HepG2 (cell line): ENCODE measurements at regions not wholly inside any gene's neighbourhood (a gene's known extent, or its start where the extent isn't known, plus 50 kb on each side); places are given as distances from the start of the nearest gene placed in this dataset.

Experiments used
- ATAC-seq: fragments of 200-7000 bp; cut with Tn5 transposase; 3 replicates; pipeline ENCODE4 v1.9.1; 2020; ENCODE audit warnings: mild to moderate bottlenecking, moderate library complexity
- BruUV-seq: library from RNA; stranded (reverse); fragments of 400-500 nt; replicated peaks from 2 replicates; lab custom pipeline; 2021; lab: Mats Ljungman, UMichigan
- CTCF ChIA-PET: fragments of 300-600 bp; formaldehyde crosslinking; extraction: SDS; loops from one replicate; lab custom pipeline; 2021; ENCODE audit warnings: low total read pairs, inconsistent platforms, low intra/inter-chr PET ratio; lab: Yijun Ruan, JAX
- POLR2A ChIA-PET: fragments of 350-600 bp; sonication (Branson Sonifier 250); formaldehyde crosslinking; loops from one replicate; lab custom pipeline; 2020; ENCODE audit warnings: antibody characterized with exemption, inconsistent platforms; lab: Yijun Ruan, JAX
- DNase-seq: peaks from one replicate; pipeline ENCODE4 v3.0.0-alpha.2; 2015; ENCODE audit warnings: low spot score
- FAIRE-seq: peaks from 3 replicates; lab custom pipeline; 2011; peaks lifted over from hg19 to GRCh38; lab: Jason Lieb, UNC
- H2AFZ ChIP-seq: one replicate; pipeline ENCODE4 v1.6.1; 2011; ENCODE audit warnings: low read length, inconsistent platforms
- H3K27ac ChIP-seq: fragments of 300-600 bp; 3 replicates; pipeline ENCODE4 v1.8.0; 2011; ENCODE audit warnings: mixed run types, mild to moderate bottlenecking, mixed read lengths, low read length, inconsistent platforms; ENCODE audit not compliant: insufficient read depth; ENCODE audit errors: extremely low read length
- H3K27me3 ChIP-seq, 2 experiments: fragments of 200-600 bp in 1 of 2; 2 replicates in 1 of 2; 3 replicates in 1 of 2; pipeline versions ENCODE4 v1.6.0 to v1.8.0; 2011; ENCODE audit warnings: low read length in 2 of 2, mild to moderate bottlenecking in 2 of 2, moderate library complexity in 2 of 2, inconsistent platforms in 1 of 2; ENCODE audit not compliant: insufficient read depth in 2 of 2, control insufficient read depth in 1 of 2
- H3K36me3 ChIP-seq, 2 experiments: fragments of 200-600 bp in 1 of 2; replicated peaks in 1 of 2; 2 replicates in 1 of 2; 3 replicates in 1 of 2; pipeline versions ENCODE4 v1.5.1 to v1.8.0; 2011; ENCODE audit warnings: low read length in 2 of 2, inconsistent platforms in 1 of 2; ENCODE audit not compliant: insufficient read depth in 2 of 2, control insufficient read depth in 1 of 2
- H3K4me1 ChIP-seq: 2 replicates; pipeline ENCODE4 v1.5.1; 2012; ENCODE audit warnings: low read length, inconsistent platforms; ENCODE audit not compliant: insufficient read depth
- H3K4me2 ChIP-seq: 2 replicates; pipeline ENCODE4 v1.6.0; 2011; ENCODE audit warnings: low read depth, low read length, inconsistent platforms
- H3K4me3 ChIP-seq, 3 experiments: fragments of 200-600 bp in 1 of 3; sonication (generic), shearing (Covaris generic) in 1 of 3; replicated peaks in 1 of 3; 2 replicates each; pipeline ENCODE4 v1.5.1; 2011 to 2016; ENCODE audit warnings: low read length in 3 of 3, inconsistent platforms in 2 of 3, low read depth in 2 of 3, mild to moderate bottlenecking in 2 of 3, control low read depth in 1 of 3, mixed read lengths in 1 of 3; ENCODE audit not compliant: insufficient read depth in 1 of 3
- H3K79me2 ChIP-seq: one replicate; pipeline ENCODE4 v1.6.1; 2011; ENCODE audit warnings: low read length, inconsistent platforms; ENCODE audit not compliant: insufficient read depth
- H3K9ac ChIP-seq: 2 replicates; pipeline ENCODE4 v1.6.0; 2011; ENCODE audit warnings: mild to moderate bottlenecking, low read depth, low read length, inconsistent platforms; ENCODE audit not compliant: insufficient read depth
- H3K9me3 ChIP-seq: 2 replicates; pipeline ENCODE4 v1.5.1; 2012; ENCODE audit warnings: mild to moderate bottlenecking, low read length
- H4K20me1 ChIP-seq: 2 replicates; pipeline ENCODE4 v1.6.0; 2011; ENCODE audit warnings: inconsistent platforms, mild to moderate bottlenecking, low read length, moderate library complexity; ENCODE audit not compliant: insufficient read depth
- BRCA1 ChIP-seq: sonication (generic); formaldehyde crosslinking; IDR thresholded peaks from 2 replicates; pipeline ENCODE4 v1.4.0; 2020; ENCODE audit warnings: missing genetic modification reagents
- ERF ChIP-seq: IDR thresholded peaks from 2 replicates; pipeline ENCODE4 v1.6.1; 2018; ENCODE audit warnings: missing biosample characterization, missing genetic modification reagents
- GLI4 ChIP-seq: sonication (generic); formaldehyde crosslinking; IDR thresholded peaks from 2 replicates; pipeline ENCODE4 v1.5.1; 2020; ENCODE audit warnings: missing genetic modification reagents, mild to moderate bottlenecking, moderate library complexity, borderline replicate concordance
- NFYC ChIP-seq: IDR thresholded peaks from 2 replicates; pipeline ENCODE4 v1.6.1; 2016; ENCODE audit warnings: missing genetic modification reagents, missing compliant biosample characterization
- NR2F1 ChIP-seq, 2 experiments: fragments of 450-650 bp in 1 of 2; formaldehyde crosslinking in 1 of 2; IDR thresholded peaks; 2 replicates each; pipeline versions ENCODE4 v1.5.0 to v1.6.1; 2016 to 2020; ENCODE audit warnings: mild to moderate bottlenecking in 1 of 2, missing compliant biosample characterization in 1 of 2, missing genetic modification reagents in 1 of 2, moderate library complexity in 1 of 2
- SKI ChIP-seq: fragments of 450-650 bp; IDR thresholded peaks from one replicate; pipeline ENCODE4 v1.6.1; 2018; ENCODE audit warnings: mild to moderate bottlenecking; ENCODE audit not compliant: partially characterized antibody
- ZBTB1 ChIP-seq: sonication (generic); formaldehyde crosslinking; IDR thresholded peaks from 2 replicates; pipeline ENCODE4 v1.4.0; 2020; ENCODE audit warnings: missing genetic modification reagents, borderline replicate concordance
- ZFP90 ChIP-seq: sonication (generic); formaldehyde crosslinking; IDR thresholded peaks from 2 replicates; pipeline ENCODE4 v1.8.0; 2022; ENCODE audit warnings: missing genetic modification reagents, mild to moderate bottlenecking, inconsistent platforms, borderline replicate concordance
- ZNF260 ChIP-seq: sonication (generic); formaldehyde crosslinking; IDR thresholded peaks from 2 replicates; pipeline ENCODE4 v1.4.0; 2020; ENCODE audit warnings: missing genetic modification reagents, low read depth, mild to moderate bottlenecking, borderline replicate concordance
- ZNF331 ChIP-seq: sonication (generic); formaldehyde crosslinking; IDR thresholded peaks from 2 replicates; pipeline ENCODE4 v1.4.0; 2020; ENCODE audit warnings: missing genetic modification reagents
- ZNF564 ChIP-seq: sonication (generic); formaldehyde crosslinking; IDR thresholded peaks from 2 replicates; pipeline ENCODE4 v1.8.1; 2023; ENCODE audit warnings: mild to moderate bottlenecking, missing genetic modification reagents
- ZNF761 ChIP-seq: sonication (generic); formaldehyde crosslinking; conservative IDR thresholded peaks from 2 replicates; pipeline ENCODE4 v1.4.0; 2020; ENCODE audit warnings: mild to moderate bottlenecking, missing genetic modification reagents
- WGBS: methylation state at CpG from one replicate; pipeline ENCODE4 v1.1.6; 2017; ENCODE audit warnings: low lambda C conversion rate; 5-methylcytosine and 5-hydroxymethylcytosine counted together
- in situ Hi-C: cut with HindIII; loops from 2 replicates; pipeline ENCODE4 v1.10.0; 2017; ENCODE audit warnings: low pct_unique_long_range_greater_than_20kb; ENCODE audit not compliant: extremely low pct_ligation_motif_present
- intact Hi-C: fragments of 100-400 bp; cut with micrococcal nuclease; formaldehyde crosslinking; loops from one replicate; pipeline ENCODE4 v1.10.0; 2022; ENCODE audit not compliant: unreplicated experiment
- TF ChIP-seq, protein P1 (sequence below): sonication (generic); formaldehyde crosslinking; IDR thresholded peaks from 2 replicates; pipeline ENCODE4 v1.4.0; 2020; ENCODE audit warnings: missing genetic modification reagents

DNA sequence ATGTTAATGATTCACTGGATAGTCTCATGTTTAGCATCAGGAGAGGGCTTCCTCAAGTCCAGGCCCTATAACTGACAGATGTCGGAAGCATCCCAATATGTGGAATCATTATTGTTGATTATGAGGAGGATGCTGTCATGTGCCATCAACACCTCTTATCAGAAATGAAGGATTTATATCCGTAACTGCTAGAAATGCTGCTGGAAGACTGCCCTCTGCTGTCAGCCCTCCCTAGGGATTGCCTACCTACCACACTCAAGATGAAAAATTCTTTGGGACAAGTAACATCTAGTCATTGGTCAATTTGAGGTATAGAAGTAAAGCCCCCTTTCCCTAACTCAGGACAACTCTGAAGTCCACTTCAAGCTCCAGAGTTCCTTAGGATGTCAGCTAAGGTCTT is 1166.5 kb upstream of the NXPH2 start (continued):
- TF ChIP-seq ZNF260 (CRISPR knock-in tag) = no peak
- TF ChIP-seq, protein P1, sequence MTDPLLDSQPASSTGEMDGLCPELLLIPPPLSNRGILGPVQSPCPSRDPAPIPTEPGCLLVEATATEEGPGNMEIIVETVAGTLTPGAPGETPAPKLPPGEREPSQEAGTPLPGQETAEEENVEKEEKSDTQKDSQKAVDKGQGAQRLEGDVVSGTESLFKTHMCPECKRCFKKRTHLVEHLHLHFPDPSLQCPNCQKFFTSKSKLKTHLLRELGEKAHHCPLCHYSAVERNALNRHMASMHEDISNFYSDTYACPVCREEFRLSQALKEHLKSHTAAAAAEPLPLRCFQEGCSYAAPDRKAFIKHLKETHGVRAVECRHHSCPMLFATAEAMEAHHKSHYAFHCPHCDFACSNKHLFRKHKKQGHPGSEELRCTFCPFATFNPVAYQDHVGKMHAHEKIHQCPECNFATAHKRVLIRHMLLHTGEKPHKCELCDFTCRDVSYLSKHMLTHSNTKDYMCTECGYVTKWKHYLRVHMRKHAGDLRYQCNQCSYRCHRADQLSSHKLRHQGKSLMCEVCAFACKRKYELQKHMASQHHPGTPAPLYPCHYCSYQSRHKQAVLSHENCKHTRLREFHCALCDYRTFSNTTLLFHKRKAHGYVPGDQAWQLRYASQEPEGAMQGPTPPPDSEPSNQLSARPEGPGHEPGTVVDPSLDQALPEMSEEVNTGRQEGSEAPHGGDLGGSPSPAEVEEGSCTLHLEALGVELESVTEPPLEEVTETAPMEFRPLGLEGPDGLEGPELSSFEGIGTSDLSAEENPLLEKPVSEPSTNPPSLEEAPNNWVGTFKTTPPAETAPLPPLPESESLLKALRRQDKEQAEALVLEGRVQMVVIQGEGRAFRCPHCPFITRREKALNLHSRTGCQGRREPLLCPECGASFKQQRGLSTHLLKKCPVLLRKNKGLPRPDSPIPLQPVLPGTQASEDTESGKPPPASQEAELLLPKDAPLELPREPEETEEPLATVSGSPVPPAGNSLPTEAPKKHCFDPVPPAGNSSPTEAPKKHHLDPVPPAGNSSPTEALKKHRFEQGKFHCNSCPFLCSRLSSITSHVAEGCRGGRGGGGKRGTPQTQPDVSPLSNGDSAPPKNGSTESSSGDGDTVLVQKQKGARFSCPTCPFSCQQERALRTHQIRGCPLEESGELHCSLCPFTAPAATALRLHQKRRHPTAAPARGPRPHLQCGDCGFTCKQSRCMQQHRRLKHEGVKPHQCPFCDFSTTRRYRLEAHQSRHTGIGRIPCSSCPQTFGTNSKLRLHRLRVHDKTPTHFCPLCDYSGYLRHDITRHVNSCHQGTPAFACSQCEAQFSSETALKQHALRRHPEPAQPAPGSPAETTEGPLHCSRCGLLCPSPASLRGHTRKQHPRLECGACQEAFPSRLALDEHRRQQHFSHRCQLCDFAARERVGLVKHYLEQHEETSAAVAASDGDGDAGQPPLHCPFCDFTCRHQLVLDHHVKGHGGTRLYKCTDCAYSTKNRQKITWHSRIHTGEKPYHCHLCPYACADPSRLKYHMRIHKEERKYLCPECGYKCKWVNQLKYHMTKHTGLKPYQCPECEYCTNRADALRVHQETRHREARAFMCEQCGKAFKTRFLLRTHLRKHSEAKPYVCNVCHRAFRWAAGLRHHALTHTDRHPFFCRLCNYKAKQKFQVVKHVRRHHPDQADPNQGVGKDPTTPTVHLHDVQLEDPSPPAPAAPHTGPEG (CRISPR knock-in tag) = no peak
- TF ChIP-seq ZNF564 = no peak
- no peak for TF ChIP-seq GLI4
- TF ChIP-seq SKI = no peak
- no peak for TF ChIP-seq ZFP90 (CRISPR knock-in tag)
- TF ChIP-seq ZNF331 = no peak
- TF ChIP-seq BRCA1 (CRISPR knock-in tag) = no peak
- no peak for TF ChIP-seq ERF (CRISPR knock-in tag)

DNA sequence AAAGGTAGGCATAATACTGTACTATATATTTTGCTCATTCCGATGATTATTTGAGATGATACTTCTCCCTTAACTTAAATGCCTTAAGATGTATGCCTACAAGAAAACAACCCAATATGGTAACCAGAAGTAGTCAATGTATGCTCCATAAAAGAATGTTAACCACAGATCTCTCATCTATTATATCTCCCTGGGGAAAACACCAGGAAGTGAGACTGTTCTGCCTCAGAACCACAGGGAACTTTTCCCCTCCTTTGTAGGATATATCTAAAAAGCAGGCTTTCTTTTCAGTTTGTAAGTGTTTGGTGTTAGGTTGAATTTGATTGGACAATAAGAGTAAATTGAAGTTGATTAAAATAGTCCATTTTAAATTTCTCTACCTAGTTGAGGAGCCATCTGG is 1160.5 kb upstream of the NXPH2 start:
- FAIRE-seq = no peak
- ATAC-seq = no peak
- CTCF ChIA-PET = no interaction called here
- TF ChIP-seq ZBTB1 (CRISPR knock-in tag) (no peak), NR2F1 (CRISPR knock-in tag; IDR thresholded peaks at IDR 0.05) (no peak), ZNF761 (no peak), NFYC (CRISPR knock-in tag) (no peak)
- no TSS peak for BruUV-seq
- no peaks in the 10 kb centered on the region for H4K20me1 ChIP-seq
- peaks cover 5% of the 10 kb centered on the region; the same call in 1 of the 2 replicates for H3K9me3 ChIP-seq
- WGBS = 14% methylated on average over 1 of the region's 1 CpG
- DNase-seq = no peak
- no peak overlapping the region for H3K4me2 ChIP-seq
- H3K9ac ChIP-seq = no peak overlapping the region
- POLR2A ChIA-PET = no interaction called here
- intact Hi-C loops (no loop called here), in situ Hi-C loops (no loop called here)
- H3K27me3 ChIP-seq = no peaks in the 10 kb centered on the region
- H2AFZ ChIP-seq = no peak overlapping the region
- H3K27ac ChIP-seq = no peak overlapping the region
- H3K36me3 ChIP-seq = no peaks in the 10 kb centered on the region
- no peaks in the 10 kb centered on the region for H3K79me2 ChIP-seq
- H3K4me3 ChIP-seq = no peak overlapping the region
- H3K4me1 ChIP-seq = no peaks in the 10 kb centered on the region
